KMS-11 (cell line): ENCODE measurements at regions not wholly inside any gene's neighbourhood (a gene's known extent, or its start where the extent isn't known, plus 50 kb on each side); places are given as distances from the start of the nearest gene placed in this dataset.

Experiments used
- H2AFZ ChIP-seq: fragments of 200-600 bp; sonication (generic); 2 replicates; pipeline ENCODE4 v1.6.1; 2016; ENCODE audit warnings: antibody characterized with exemption, mixed run types, low read depth
- H3K27ac ChIP-seq: fragments of 200-600 bp; sonication (generic); 2 replicates; pipeline ENCODE4 v1.6.1; 2016; ENCODE audit warnings: mild to moderate bottlenecking, mixed run types
- H3K27me3 ChIP-seq: fragments of 200-600 bp; sonication (generic); 2 replicates; pipeline ENCODE4 v1.6.1; 2017; ENCODE audit warnings: mild to moderate bottlenecking, low read depth, mixed run types, moderate library complexity; ENCODE audit not compliant: insufficient read depth
- H3K36me3 ChIP-seq: fragments of 200-600 bp; sonication (generic); 2 replicates; pipeline ENCODE4 v1.6.1; 2017; ENCODE audit warnings: mild to moderate bottlenecking, mixed run types; ENCODE audit not compliant: insufficient read depth
- H3K4me1 ChIP-seq: fragments of 200-600 bp; sonication (generic); 2 replicates; pipeline ENCODE4 v1.6.1; 2016; ENCODE audit warnings: mild to moderate bottlenecking, low read depth, mixed run types; ENCODE audit not compliant: poor library complexity, severe bottlenecking
- H3K4me2 ChIP-seq: fragments of 200-600 bp; sonication (generic); 2 replicates; pipeline ENCODE4 v1.7.0; 2016; ENCODE audit warnings: mild to moderate bottlenecking, mixed run types
- H3K4me3 ChIP-seq: fragments of 200-600 bp; sonication (generic); IDR thresholded peaks from 2 replicates; pipeline ENCODE4 v1.6.1; 2017; ENCODE audit warnings: low read depth, low read length, mixed read lengths; ENCODE audit not compliant: insufficient read depth
- H3K79me2 ChIP-seq: fragments of 200-600 bp; sonication (generic); 2 replicates; pipeline ENCODE4 v1.6.1; 2016; ENCODE audit warnings: low read depth, mixed run types; ENCODE audit not compliant: insufficient read depth
- H3K9ac ChIP-seq: fragments of 200-600 bp; sonication (generic); 2 replicates; pipeline ENCODE4 v1.6.1; 2016; ENCODE audit warnings: mild to moderate bottlenecking, mixed run types
- H4K20me1 ChIP-seq: fragments of 200-600 bp; sonication (generic); 2 replicates; pipeline ENCODE4 v1.6.1; 2016; ENCODE audit warnings: mild to moderate bottlenecking, mixed run types; ENCODE audit not compliant: insufficient read depth
- CTCF ChIP-seq: fragments of 200-600 bp; sonication (generic); conservative IDR thresholded peaks from 2 replicates; pipeline ENCODE4 v1.6.1; 2017; ENCODE audit warnings: low read depth, mild to moderate bottlenecking, antibody characterized with exemption, low read length, moderate library complexity, mixed read lengths

GRCh38 chr13:90709319-90709718 lies 638.2 kb upstream of the MIR17HG start:
- no peaks in the 10 kb centered on the region for H3K4me1 ChIP-seq
- H3K4me3 ChIP-seq = no peak overlapping the region
- no peak overlapping the region for H3K27ac ChIP-seq
- no peak overlapping the region for H2AFZ ChIP-seq
- no peak overlapping the region for H3K4me2 ChIP-seq
- TF ChIP-seq CTCF = no peak
- no peaks in the 10 kb centered on the region for H3K79me2 ChIP-seq
- H3K36me3 ChIP-seq = no peaks in the 10 kb centered on the region
- no peak overlapping the region for H3K9ac ChIP-seq
- no peaks in the 10 kb centered on the region for H4K20me1 ChIP-seq
- H3K27me3 ChIP-seq = no peaks in the 10 kb centered on the region

DNA sequence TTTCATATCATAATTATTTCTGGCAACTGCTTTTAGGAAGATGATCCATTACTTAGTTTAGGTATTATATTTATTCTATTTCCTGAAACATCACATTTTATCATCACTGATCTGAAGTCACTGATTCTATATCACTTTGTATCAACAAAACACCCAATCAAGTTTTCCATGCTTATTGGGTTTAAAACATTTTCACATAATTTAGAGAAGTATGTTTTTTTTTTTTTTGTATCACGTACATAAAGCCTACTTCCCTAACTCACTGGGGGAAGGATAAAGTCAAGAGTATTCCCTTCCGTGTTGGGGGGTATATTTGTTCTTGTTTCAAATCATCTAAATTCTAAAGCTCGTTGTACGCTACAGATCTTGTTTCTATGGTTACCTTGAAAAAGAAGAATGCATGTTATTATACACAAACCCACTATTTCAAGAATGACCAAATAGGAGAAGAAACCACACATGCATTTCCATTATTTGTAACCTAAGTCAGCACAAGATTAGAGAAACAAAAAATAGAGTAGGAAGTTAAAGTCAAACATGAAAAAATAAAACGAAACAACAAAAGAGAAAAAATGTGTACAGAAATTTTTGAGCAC lies 637.2 kb upstream of the MIR17HG start:
- Histone ChIP-seq H3K36me3 (no peaks in the 10 kb centered on the region), H3K4me2 (no peak overlapping the region), H3K79me2 (no peaks in the 10 kb centered on the region), H3K9ac (no peak overlapping the region), H2AFZ (no peak overlapping the region), H3K4me3 (no peak overlapping the region), H3K4me1 (no peaks in the 10 kb centered on the region), H3K27ac (no peak overlapping the region), H3K27me3 (no peaks in the 10 kb centered on the region), H4K20me1 (no peaks in the 10 kb centered on the region)
- no peak for TF ChIP-seq CTCF

GRCh38 chr13:90713441-90714133 lies 633.9 kb upstream of the MIR17HG start:
- Histone ChIP-seq H2AFZ (no peak overlapping the region), H3K79me2 (no peaks in the 10 kb centered on the region), H3K27ac (no peak overlapping the region), H3K4me2 (no peak overlapping the region), H3K4me3 (no peak overlapping the region), H3K4me1 (no peaks in the 10 kb centered on the region), H3K36me3 (no peaks in the 10 kb centered on the region), H4K20me1 (no peaks in the 10 kb centered on the region), H3K9ac (no peak overlapping the region), H3K27me3 (no peaks in the 10 kb centered on the region)
- no peak for TF ChIP-seq CTCF

- Histone ChIP-seq H4K20me1 (no peaks in the 10 kb centered on the region), H2AFZ (no peak overlapping the region), H3K9ac (no peak overlapping the region), H3K36me3 (no peaks in the 10 kb centered on the region), H3K4me1 (no peaks in the 10 kb centered on the region), H3K4me3 (no peak overlapping the region), H3K27ac (no peak overlapping the region), H3K79me2 (no peaks in the 10 kb centered on the region), H3K27me3 (no peaks in the 10 kb centered on the region), H3K4me2 (no peak overlapping the region)
- no peak for TF ChIP-seq CTCF
Observed at GRCh38 chr13:90715485-90715884, 632.0 kb upstream of the MIR17HG start.
